HK-2 (cell line): ENCODE measurements at regions not wholly inside any gene's neighbourhood (a gene's known extent, or its start where the extent isn't known, plus 50 kb on each side); places are given as distances from the start of the nearest gene placed in this dataset.

ENCODE experiments used
- DNase-seq: peaks from one replicate; pipeline ENCODE4 v3.0.0-alpha.2; 2018; ENCODE audit not compliant: unreplicated experiment

DNA sequence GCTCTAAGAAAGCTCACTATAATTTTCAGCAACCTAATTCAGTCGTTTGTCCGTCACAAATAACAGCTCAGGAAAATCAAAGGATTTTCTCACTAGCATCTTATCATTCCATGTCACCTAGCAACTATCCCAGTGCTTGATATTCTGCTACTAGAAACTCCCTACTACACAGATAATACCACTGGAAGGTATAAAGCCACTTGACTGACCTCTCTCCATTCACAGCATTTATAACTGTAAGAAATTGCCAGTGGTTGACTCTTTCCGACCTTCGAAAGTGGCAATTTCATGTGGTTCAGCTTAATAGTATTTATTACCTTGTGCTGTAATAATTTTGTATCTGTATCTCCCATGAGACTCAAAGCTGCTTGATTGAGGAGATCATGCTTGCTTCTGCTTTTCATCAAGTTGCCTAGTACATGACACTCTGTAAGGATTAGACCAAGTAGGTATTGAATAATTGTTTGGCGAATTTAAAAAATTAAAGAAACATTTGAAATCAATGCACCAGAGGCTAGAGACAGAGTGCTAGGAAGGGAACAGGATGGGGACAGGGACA, 79.6 kb upstream of the TACR1 start:
- DNase-seq = no peak

DNA sequence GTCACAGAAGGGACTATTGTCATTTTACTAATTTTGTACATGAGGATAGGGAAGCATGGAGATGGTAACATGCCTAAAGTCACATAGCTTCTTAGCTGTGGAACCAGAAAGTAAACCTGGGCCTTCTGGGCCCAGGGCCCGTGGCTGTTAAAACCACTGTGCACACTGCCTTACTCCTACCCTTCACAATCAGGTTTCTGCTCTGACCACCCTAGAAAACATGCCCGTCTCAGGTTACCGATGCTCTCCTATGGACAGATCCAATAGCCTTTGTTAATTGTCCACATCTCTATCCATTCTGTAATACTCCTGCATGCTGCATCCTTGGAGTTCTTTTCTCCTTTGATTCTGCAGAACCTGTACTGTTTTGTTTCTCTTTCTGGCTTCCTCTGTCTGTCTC, 79.0 kb upstream of the TACR1 start:
- no peak for DNase-seq

DNA sequence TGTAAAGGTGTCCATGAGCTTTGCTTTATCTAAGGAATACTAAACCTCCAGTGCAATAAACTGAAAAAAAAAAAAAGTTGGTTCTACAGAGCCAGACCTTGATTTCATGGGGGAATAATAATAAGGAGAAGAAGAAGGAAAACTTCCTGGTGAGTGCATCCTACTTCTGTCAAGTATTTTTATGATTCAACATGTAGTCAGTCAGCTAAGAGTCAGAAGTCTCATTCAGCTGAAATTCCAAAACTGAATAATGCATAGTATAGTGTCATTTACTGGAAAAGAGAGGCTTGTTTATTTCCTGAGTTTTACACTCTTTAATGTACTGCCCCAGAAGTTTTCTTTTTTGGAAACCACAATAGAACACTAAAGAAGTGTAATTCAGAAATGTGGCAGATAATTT, 77.8 kb upstream of the TACR1 start:
- no peak for DNase-seq

DNA sequence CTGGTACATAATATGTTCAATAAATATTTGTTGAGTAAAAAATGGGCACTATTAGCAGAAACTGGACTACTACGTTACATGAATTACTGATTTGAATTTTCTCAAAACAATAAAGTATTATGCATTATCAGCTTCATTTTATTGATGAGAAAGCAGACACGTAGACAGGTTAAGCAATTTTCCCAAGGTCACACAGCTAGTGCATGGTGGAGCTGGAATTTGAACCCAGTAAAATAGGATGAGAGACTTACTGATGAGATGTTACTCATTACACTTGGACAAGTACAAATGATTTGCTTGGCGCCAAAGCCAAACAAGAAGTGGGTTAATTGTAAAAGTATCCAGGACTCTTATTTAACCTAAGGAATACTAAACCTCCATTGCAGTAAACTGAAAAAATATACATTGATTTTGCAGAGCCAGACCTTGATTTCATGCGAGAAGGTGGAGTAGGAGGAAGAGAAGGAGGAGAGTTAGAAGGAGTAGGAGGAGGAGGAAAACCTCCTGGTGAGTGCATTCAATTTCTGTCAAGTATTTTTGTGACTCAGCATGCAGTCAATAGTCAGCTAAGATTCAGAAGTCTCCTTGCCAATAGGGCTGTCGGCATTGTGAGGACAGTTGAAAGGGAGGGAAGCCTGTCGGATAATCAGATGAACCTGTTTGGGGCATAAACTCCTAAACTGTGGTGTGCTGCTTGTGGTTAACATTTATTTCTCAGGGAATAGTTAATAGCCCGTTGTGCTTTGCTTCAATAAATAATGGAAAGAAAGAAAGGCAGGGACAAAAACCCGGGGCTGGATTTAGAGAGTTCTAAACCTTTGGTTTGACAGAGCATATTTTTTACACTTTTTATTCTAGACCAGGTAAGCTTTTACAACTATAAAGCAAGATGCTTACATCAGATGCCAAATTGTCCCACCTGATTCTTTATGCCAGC, 77.0 kb upstream of the TACR1 start:
- no peak for DNase-seq

DNA sequence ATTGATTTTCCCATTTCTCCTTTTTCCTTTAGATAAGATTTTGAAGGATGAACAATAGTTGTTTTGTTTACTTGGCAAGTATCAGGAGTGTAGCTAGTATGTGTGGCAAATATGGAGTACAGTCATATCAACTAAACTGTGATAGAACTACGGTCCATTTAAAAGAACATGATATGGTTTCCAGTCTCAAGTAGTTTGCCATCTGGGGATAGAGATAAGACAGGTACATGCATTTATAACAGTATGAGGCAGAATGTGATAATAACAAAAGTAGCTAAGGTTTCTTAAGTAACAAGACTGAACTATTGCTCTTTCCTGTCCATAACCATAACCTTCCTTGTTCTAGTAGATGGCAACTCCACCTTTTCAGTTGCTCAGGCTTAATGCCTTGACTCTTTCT, 75.6 kb upstream of the TACR1 start:
- DNase-seq = no peak

DNA sequence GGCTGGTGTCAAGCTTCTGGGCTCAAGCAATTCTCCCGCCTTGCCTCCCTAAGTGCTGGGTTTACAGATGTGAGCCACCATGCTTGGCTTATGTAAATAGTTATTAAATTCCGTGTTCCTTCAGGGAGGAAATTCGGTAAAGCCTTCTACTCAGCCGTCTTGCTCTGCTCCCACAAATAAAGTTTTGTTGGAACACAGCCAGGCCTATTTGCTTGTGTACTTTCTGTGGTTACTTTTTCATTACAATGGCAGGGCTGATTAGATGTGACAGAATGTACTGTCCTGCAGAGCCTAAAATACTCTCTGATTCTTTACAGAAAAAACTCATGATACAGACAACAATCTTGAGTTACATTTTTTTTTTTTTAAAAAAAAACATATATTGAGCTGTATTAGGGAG, 68.8 kb upstream of the TACR1 start:
- no peak for DNase-seq

DNA sequence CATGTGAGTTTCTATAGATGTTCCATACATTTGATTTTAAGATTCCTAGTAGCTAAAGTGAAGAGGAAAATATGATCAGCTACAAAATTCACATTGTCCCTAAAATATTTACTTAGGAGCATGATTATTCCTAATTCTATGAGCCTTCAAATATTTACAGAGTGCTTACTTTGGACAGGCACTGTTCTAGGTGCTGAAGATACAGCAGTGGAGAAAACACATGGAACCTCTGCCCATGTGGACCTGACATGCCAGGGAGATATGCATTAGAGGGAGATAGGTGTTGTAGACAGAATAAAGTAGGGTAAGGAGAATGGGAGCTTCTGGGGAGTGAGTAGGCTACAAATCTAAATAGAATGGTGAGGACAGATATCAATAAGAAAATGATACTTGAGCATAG, 62.6 kb upstream of the TACR1 start:
- DNase-seq = no peak

DNA sequence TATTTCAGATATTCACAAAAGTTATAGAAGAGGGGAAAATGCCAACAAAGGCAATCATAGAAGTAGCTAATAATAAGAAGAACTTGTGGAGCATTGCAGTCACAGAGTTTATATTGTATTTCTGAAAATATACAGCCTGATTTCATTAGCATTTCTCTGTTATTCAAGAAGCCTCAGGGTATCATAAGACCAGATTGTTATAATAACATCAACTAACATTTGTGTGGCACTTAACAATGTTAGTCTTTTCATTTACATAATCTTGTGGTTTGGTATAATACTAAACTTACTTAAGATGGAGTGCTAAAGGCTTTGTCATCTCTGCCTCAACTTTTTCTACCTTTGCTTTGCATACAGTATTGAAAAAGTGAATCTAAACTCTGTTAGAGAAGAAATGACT, 61.6 kb upstream of the TACR1 start:
- no peak for DNase-seq

DNA sequence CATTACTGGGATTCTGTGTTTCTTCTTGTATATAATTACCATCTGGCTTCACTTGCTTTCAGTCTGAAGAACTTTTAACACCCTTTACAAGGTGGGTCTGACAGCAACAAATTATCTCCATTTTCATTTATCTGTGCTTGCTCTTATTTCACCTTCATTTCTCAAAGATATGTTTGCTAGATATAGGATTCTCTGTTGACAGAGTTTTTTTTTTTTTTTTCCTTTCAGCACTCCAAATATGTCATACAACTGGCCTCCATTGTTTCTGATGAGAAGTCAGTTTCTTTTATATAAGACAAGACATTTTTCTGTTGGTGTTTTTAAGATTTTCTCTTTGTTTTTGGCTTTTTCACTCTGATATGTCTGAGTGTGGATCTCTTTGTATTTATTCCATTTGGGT, 59.3 kb upstream of the TACR1 start:
- DNase-seq = no peak

DNA sequence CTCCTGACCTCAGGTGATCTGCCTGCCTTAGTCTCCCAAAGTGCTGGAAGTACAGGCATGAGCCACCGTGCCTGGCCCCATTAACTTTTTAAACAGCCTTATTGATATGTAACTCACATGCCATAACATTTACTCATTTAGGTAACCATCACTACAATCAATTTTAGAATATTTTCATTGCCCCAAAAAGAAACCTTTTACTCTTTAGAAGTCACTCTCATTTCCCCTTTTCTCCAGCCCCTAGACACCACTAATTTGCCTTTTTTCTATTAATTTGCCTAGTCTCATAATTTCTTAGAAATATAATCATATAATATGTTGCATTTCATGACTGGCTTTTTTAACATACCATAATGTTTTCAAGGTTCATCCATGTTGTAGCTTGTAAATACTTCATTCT, 57.2 kb upstream of the TACR1 start:
- no peak for DNase-seq

DNA sequence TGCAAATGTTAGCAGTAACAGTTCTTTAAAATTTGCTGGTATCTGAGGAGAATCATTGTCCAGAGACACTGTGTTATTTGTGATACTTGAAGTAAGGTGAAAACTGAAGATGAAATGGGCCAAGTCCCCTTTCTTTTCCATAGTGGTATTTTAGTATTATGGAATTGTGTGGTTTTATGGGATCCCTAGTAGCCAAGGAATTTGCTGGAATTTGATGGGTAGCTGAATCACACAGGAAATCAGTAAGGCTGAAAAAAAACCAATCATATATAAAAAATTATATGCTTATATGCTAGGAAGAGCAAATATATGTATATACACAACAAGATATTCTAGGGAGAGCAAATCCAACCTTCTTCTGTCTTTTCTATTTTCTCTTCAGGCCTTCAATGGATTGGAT, 54.2 kb upstream of the TACR1 start:
- DNase-seq = no peak

DNA sequence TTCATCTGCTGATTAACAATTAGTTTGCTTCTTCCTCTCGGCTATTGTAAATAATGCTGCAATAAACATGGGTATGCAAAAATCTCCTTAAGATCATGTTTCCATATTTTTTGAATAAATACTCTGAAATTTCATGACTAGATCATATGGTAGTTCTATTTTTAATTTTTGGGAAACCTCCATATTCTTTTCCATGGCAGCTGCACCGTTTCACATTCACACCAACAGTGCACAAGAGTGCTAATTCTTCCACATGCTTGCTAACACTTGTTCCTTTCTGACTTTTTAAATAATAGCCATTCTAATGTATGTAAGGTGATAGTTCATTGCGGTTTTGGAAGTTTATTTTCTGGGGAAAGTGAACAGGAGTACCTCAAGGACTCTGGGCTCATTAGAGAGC, 52.6 kb upstream of the TACR1 start:
- no peak for DNase-seq
